ENCODE measurements at regions not wholly inside any gene's neighbourhood (a gene's known extent, or its start where the extent isn't known, plus 50 kb on each side); places are given as distances from the start of the nearest gene placed in this dataset.

DNA sequence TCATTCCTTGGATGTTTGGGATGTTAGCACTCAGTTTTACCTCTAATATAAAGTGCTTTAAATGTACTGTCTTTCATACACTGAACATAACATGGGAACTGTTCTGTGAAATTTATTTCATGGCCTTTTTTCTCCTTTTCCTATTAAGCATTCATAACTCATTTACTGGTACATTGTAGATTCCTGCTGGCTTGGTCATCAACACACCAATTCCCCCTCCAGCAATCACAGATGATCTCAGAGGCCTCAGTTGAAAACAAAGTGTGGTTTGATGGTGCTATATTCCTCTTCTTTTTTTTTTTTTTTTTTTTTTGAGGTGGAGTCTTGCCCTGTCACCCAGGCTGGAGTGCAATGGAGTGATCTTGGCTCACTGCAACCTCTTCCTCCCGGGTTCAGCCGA, 61.9 kb upstream of the FAM47B start:
- TF ChIP-seq, protein P1, sequence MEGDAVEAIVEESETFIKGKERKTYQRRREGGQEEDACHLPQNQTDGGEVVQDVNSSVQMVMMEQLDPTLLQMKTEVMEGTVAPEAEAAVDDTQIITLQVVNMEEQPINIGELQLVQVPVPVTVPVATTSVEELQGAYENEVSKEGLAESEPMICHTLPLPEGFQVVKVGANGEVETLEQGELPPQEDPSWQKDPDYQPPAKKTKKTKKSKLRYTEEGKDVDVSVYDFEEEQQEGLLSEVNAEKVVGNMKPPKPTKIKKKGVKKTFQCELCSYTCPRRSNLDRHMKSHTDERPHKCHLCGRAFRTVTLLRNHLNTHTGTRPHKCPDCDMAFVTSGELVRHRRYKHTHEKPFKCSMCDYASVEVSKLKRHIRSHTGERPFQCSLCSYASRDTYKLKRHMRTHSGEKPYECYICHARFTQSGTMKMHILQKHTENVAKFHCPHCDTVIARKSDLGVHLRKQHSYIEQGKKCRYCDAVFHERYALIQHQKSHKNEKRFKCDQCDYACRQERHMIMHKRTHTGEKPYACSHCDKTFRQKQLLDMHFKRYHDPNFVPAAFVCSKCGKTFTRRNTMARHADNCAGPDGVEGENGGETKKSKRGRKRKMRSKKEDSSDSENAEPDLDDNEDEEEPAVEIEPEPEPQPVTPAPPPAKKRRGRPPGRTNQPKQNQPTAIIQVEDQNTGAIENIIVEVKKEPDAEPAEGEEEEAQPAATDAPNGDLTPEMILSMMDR (conservative IDR thresholded peaks at IDR 0.05 in 1 of 2, IDR thresholded peaks at IDR 0.05 in 1 of 2; ENCODE audit: extremely low read depth in 1 of 2, insufficient read depth in 1 of 2, low read depth in 1 of 2, low read length in 2 of 2): no peak
- no peak for TF ChIP-seq EZH2 (IDR thresholded peaks at IDR 0.05; ENCODE audit: borderline replicate concordance, low read length)

All from mammary epithelial cell (primary cell).